ENCODE measurements at regions not wholly inside any gene's neighbourhood (a gene's known extent, or its start where the extent isn't known, plus 50 kb on each side); places are given as distances from the start of the nearest gene placed in this dataset.

DNA sequence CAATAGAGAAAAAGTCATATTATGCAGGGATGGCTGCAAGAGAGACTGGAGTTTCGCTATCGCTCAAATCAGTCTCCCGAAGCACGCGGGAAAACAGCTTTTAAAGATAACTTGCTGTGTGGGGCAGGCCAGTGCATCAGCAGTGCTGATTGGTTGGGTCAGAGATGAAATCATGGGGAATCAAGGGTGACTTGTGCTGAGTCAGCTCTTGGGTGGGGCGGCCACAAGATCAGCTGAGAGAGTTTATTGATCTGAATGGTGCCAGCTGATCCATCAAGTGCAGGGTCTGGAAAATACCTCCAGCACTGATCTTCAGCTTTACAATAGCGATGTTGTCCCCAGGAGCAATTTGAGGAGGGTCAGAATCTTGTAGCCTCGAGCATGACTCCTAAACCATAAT, 430.5 kb downstream of the RBFOX1 start:
- no peak for TF ChIP-seq SIN3A (IDR thresholded peaks at IDR 0.05; ENCODE audit: borderline replicate concordance, insufficient read depth, low read length)
- TF ChIP-seq POLR2AphosphoS5 (IDR thresholded peaks at IDR 0.05; ENCODE audit: low read depth, low read length), result no peak
- TF ChIP-seq REST (IDR thresholded peaks at IDR 0.05; ENCODE audit: insufficient read depth in 1 of 2, low read depth in 2 of 2, low read length in 2 of 2), result no peak
- TF ChIP-seq TAF1 (IDR thresholded peaks at IDR 0.05; ENCODE audit: borderline replicate concordance, insufficient read depth, low read length), result no peak
- TF ChIP-seq FOXP2 (optimal IDR thresholded peaks at IDR 0.05; ENCODE audit: borderline replicate concordance, extremely low read depth, extremely low read length, insufficient read depth), result no peak

Data from PFSK-1 (cell line).